ENCODE measurements at regions not wholly inside any gene's neighbourhood (a gene's known extent, or its start where the extent isn't known, plus 50 kb on each side); places are given as distances from the start of the nearest gene placed in this dataset.

DNA sequence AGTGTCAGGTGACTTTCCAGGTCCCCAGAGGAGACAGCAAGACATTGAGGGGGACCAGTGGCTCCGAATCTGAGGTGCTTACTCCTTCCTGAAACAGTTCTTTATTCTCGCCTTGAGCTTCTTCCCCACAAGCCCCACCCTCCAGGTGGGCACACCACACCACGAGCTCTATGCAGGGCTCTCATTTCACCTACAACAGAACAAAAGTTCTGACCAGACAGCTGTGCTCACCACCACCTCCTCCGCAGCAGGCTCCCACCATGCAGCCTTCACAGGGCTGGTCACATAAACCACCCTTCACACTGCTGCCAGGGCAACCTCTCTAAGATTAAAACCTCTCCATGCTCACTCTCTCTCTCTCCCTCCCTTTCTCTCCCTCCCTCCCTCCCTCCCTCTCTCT lies 384.5 kb upstream of the ARID1B start:
- Histone ChIP-seq H3K27me3 (no peaks in the 10 kb centered on the region), H3K9ac (no peak overlapping the region), H3K79me2 (ENCODE audit: low read depth) (no peaks in the 10 kb centered on the region), H4K20me1 (ENCODE audit: low read depth) (no peaks in the 10 kb centered on the region), H3K4me3 (no peak overlapping the region), H3K36me3 (no peaks in the 10 kb centered on the region), H3K4me1 (peaks cover 18% of the 10 kb centered on the region), H3K9me3 (ENCODE audit: low read depth) (no peaks in the 10 kb centered on the region), H3K4me2 (no peak overlapping the region), H2AFZ (replicated peaks) (no peak overlapping the region), H3K27ac (no peak overlapping the region), H3F3A (ENCODE audit: low read depth) (peaks cover 19% of the 10 kb centered on the region)
- Mint-ChIP-seq H3K36me3 (no peaks in the 10 kb centered on the region), H3K27me3 (ENCODE audit: insufficient read depth, low read depth) (peaks cover 11% of the 10 kb centered on the region), H3K4me3 (peak overlapping the region; percentile 40), H3K9me3 (no peaks in the 10 kb centered on the region), H3K4me1 (peaks cover 10% of the 10 kb centered on the region), H3K27ac (peak overlapping the region; percentile 47)
- no peak for DNase-seq (ENCODE audit: low spot score)
- TF ChIP-seq, protein P1, sequence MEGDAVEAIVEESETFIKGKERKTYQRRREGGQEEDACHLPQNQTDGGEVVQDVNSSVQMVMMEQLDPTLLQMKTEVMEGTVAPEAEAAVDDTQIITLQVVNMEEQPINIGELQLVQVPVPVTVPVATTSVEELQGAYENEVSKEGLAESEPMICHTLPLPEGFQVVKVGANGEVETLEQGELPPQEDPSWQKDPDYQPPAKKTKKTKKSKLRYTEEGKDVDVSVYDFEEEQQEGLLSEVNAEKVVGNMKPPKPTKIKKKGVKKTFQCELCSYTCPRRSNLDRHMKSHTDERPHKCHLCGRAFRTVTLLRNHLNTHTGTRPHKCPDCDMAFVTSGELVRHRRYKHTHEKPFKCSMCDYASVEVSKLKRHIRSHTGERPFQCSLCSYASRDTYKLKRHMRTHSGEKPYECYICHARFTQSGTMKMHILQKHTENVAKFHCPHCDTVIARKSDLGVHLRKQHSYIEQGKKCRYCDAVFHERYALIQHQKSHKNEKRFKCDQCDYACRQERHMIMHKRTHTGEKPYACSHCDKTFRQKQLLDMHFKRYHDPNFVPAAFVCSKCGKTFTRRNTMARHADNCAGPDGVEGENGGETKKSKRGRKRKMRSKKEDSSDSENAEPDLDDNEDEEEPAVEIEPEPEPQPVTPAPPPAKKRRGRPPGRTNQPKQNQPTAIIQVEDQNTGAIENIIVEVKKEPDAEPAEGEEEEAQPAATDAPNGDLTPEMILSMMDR (IDR thresholded peaks at IDR 0.05): no peak
- TF ChIP-seq EZH2phosphoT487 (IDR thresholded peaks at IDR 0.05) (no peak), EZH2 (IDR thresholded peaks at IDR 0.05) (no peak)

DNA sequence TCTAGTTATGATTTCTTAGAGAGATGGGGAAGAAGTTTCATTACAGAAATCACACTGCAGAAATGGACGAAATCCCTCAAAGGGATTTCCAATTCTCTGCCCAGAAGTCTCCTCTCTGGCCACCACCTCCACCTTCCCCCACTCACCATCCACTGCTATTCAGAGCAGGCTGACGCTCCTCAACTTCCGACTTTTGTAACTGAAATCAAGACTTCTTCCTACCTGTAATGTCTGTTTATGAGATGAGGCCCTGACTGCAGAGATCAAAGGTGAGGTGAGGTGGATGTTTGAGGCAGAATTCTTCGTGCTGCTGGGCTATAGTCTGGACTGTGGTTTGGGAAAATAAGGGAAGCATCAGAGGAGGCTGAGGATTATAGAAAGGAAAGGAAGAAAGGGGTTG lies 385.2 kb upstream of the ARID1B start:
- Histone ChIP-seq H3K4me1 (peaks cover 13% of the 10 kb centered on the region), H3K4me3 (no peak overlapping the region), H2AFZ (replicated peaks) (no peak overlapping the region), H3K4me2 (no peak overlapping the region), H3K27me3 (no peaks in the 10 kb centered on the region), H3K9ac (no peak overlapping the region), H3K27ac (no peak overlapping the region), H3K9me3 (ENCODE audit: low read depth) (no peaks in the 10 kb centered on the region), H3K36me3 (no peaks in the 10 kb centered on the region), H3K79me2 (ENCODE audit: low read depth) (no peaks in the 10 kb centered on the region), H4K20me1 (ENCODE audit: low read depth) (no peaks in the 10 kb centered on the region), H3F3A (ENCODE audit: low read depth) (peaks cover 13% of the 10 kb centered on the region)
- H3K36me3 Mint-ChIP-seq: no peaks in the 10 kb centered on the region
- H3K4me3 Mint-ChIP-seq: no peak overlapping the region
- peaks cover 8% of the 10 kb centered on the region for H3K27me3 Mint-ChIP-seq (ENCODE audit: insufficient read depth, low read depth)
- TF ChIP-seq EZH2phosphoT487 (IDR thresholded peaks at IDR 0.05): no peak
- TF ChIP-seq EZH2 (IDR thresholded peaks at IDR 0.05): no peak
- no peak for DNase-seq (ENCODE audit: low spot score)
- H3K27ac Mint-ChIP-seq: no peak overlapping the region
- no peaks in the 10 kb centered on the region for H3K9me3 Mint-ChIP-seq
- peaks cover 10% of the 10 kb centered on the region for H3K4me1 Mint-ChIP-seq

DNA sequence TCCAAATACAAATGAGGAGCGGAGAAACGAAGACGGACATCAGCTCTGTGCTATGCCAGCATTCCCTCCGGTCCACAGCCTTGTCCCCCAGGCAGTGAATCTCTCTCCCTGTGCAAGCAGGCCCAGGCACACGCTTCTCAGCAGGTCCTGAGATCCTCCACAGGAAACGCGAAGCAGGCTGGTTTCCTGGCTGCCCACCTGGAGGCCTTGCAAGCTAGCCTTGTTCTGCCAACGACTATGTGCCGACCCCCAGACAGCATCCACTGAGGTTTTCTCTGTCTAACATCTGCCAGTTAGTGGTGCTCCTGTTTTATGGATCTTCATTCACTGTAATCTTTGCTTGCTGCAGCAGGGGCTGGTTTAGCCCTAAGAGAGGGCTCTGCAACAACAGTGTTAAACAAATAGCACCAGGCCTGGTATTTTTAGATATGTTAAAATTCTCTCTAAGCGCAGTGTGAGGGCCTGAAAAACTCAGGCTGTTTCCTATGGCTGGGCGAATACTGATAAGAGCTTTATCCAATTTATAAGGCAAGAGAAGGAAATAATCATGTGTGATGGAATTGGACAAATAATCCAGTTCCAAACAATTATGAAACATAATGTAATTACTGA lies 386.0 kb upstream of the ARID1B start:
- Histone ChIP-seq H3K36me3 (no peaks in the 10 kb centered on the region), H2AFZ (replicated peaks) (peak overlapping the region; percentile 72), H3K27ac (no peak overlapping the region), H3K79me2 (ENCODE audit: low read depth) (no peaks in the 10 kb centered on the region), H3K4me3 (no peak overlapping the region), H3K4me2 (no peak overlapping the region), H4K20me1 (ENCODE audit: low read depth) (no peaks in the 10 kb centered on the region), H3K27me3 (no peaks in the 10 kb centered on the region), H3K9ac (no peak overlapping the region), H3K4me1 (peaks cover 5% of the 10 kb centered on the region), H3K9me3 (ENCODE audit: low read depth) (no peaks in the 10 kb centered on the region), H3F3A (ENCODE audit: low read depth) (peaks cover 5% of the 10 kb centered on the region)
- no peak overlapping the region for H3K27ac Mint-ChIP-seq
- TF ChIP-seq, protein P1 (IDR thresholded peaks at IDR 0.05): no peak
- TF ChIP-seq EZH2 (IDR thresholded peaks at IDR 0.05) (no peak), EZH2phosphoT487 (IDR thresholded peaks at IDR 0.05) (no peak)
- H3K9me3 Mint-ChIP-seq: no peaks in the 10 kb centered on the region
- H3K4me1 Mint-ChIP-seq: peaks cover 7% of the 10 kb centered on the region
- no peak overlapping the region for H3K4me3 Mint-ChIP-seq
- H3K36me3 Mint-ChIP-seq: no peaks in the 10 kb centered on the region
- DNase-seq (ENCODE audit: low spot score): no peak
- peaks cover 8% of the 10 kb centered on the region for H3K27me3 Mint-ChIP-seq (ENCODE audit: insufficient read depth, low read depth)

DNA sequence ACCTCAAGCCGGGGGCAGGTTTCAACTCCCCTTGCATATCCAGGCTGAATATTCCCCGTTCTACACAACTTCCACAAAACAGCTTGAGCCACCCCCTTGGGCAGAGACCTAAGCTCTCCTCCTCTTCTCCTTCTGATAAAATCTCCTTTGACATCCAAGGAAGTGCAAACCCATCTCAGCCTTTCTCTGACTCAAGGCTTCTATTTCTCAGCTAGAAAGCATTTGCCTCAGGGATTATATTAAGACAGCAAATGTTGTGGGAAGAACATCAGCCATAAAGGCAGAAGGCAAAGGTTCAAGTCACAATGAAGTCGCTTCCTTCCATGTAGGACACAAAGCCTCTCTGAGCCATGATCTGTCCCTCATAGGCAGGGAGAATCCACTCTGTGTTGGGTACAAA lies 386.6 kb upstream of the ARID1B start:
- Histone ChIP-seq H3K27ac (no peak overlapping the region), H3K4me3 (no peak overlapping the region), H3K27me3 (no peaks in the 10 kb centered on the region), H3K79me2 (ENCODE audit: low read depth) (no peaks in the 10 kb centered on the region), H3K36me3 (no peaks in the 10 kb centered on the region), H3K9ac (no peak overlapping the region), H4K20me1 (ENCODE audit: low read depth) (no peaks in the 10 kb centered on the region), H2AFZ (replicated peaks) (peak overlapping the region; percentile 72), H3K9me3 (ENCODE audit: low read depth) (no peaks in the 10 kb centered on the region), H3F3A (ENCODE audit: low read depth) (no peaks in the 10 kb centered on the region), H3K4me2 (no peak overlapping the region), H3K4me1 (no peaks in the 10 kb centered on the region)
- Mint-ChIP-seq H3K27ac (no peak overlapping the region), H3K36me3 (no peaks in the 10 kb centered on the region), H3K27me3 (ENCODE audit: insufficient read depth, low read depth) (peaks cover 8% of the 10 kb centered on the region), H3K4me3 (no peak overlapping the region), H3K9me3 (no peaks in the 10 kb centered on the region), H3K4me1 (peaks cover 7% of the 10 kb centered on the region)
- DNase-seq (ENCODE audit: low spot score): no peak
- TF ChIP-seq EZH2phosphoT487 (IDR thresholded peaks at IDR 0.05) (no peak), EZH2 (IDR thresholded peaks at IDR 0.05) (no peak)

Data from neural progenitor cell (in vitro differentiated cells).